HCT116 (cell line): ENCODE measurements at regions not wholly inside any gene's neighbourhood (a gene's known extent, or its start where the extent isn't known, plus 50 kb on each side); places are given as distances from the start of the nearest gene placed in this dataset.

Experiments
- ATAC-seq: fragments of 200-7000 bp; cut with Tn5 transposase; 2 replicates; pipeline ENCODE4 v1.9.1; 2020; ENCODE audit warnings: mild to moderate bottlenecking, moderate library complexity
- BruUV-seq: library from RNA; stranded (reverse); fragments of 400-500 nt; replicated peaks from 2 replicates; lab custom pipeline; 2021; lab: Mats Ljungman, UMichigan
- CTCF ChIA-PET: fragments of 300-600 bp; sonication (Branson Sonifier 250); formaldehyde crosslinking; loops from one replicate; lab custom pipeline; 2021; ENCODE audit warnings: antibody characterized with exemption; lab: Charles Lee
- POLR2A ChIA-PET: fragments of 300-600, 350-600 bp; sonication (Branson Sonifier 250); formaldehyde crosslinking; loops from one replicate; lab custom pipeline; 2021; ENCODE audit warnings: antibody characterized with exemption; lab: Charles Lee
- RAD21 ChIA-PET, 2 experiments: fragments of 300-600 bp; sonication (Branson Sonifier 250); formaldehyde crosslinking; loops; one replicate each; lab custom pipeline; 2023; ENCODE audit warnings: low total read pairs in 2 of 2; ENCODE audit not compliant: uncharacterized antibody in 2 of 2, unreplicated experiment in 2 of 2, low non-redundant PET in 1 of 2; lab: Charles Lee
- DNase-seq: peaks from one replicate; pipeline ENCODE4 v3.0.0-alpha.2; 2010; ENCODE audit warnings: low read depth, low spot score
- H2AFZ ChIP-seq: fragments of 200-600 bp; shearing (Covaris generic), sonication (generic); 2 replicates; pipeline ENCODE4 v1.6.1; 2017; ENCODE audit warnings: low read depth, mixed run types, mixed read lengths, antibody characterized with exemption, low read length; ENCODE audit not compliant: poor library complexity, severe bottlenecking
- H3K27ac ChIP-seq: 2 replicates; pipeline ENCODE4 v1.5.1; 2012; ENCODE audit warnings: low read depth, low read length
- H3K27me3 ChIP-seq: fragments of 200-600 bp; sonication (generic); 2 replicates; pipeline ENCODE4 v1.6.1; 2016; ENCODE audit warnings: mixed run types, low read length, mixed read lengths; ENCODE audit not compliant: insufficient read depth
- H3K36me3 ChIP-seq, 2 experiments: fragments of 200-500 bp in 1 of 2; fragments of 200-600 bp in 1 of 2; sonication (Bioruptor generic) in 1 of 2; sonication (generic) in 1 of 2; 2 replicates each; pipeline versions ENCODE4 v1.5.1 to v1.6.1; 2014 to 2016; ENCODE audit warnings: low read length in 2 of 2, inconsistent platforms in 1 of 2, mixed read lengths in 1 of 2, mixed run types in 1 of 2; ENCODE audit not compliant: insufficient read depth in 2 of 2, control insufficient read depth in 1 of 2
- H3K4me1 ChIP-seq, 2 experiments: fragments of 200-600 bp in 1 of 2; sonication (generic) in 1 of 2; 2 replicates each; pipeline versions ENCODE4 v1.5.1 to v1.6.1; 2012 to 2017; ENCODE audit warnings: low read length in 2 of 2, inconsistent platforms in 1 of 2, mild to moderate bottlenecking in 1 of 2, mixed read lengths in 1 of 2, mixed run types in 1 of 2, moderate library complexity in 1 of 2; ENCODE audit not compliant: insufficient read depth in 2 of 2, control insufficient read depth in 1 of 2
- H3K4me2 ChIP-seq: fragments of 200-600 bp; sonication (generic); 2 replicates; pipeline ENCODE4 v1.6.1; 2017; ENCODE audit warnings: mixed run types, low read length, mixed read lengths
- H3K4me3 ChIP-seq, 2 experiments: fragments of 200-600 bp in 1 of 2; sonication (generic) in 1 of 2; replicated peaks in 1 of 2; 2 replicates each; pipeline ENCODE4 v1.5.1; 2011 to 2016; ENCODE audit warnings: low read length in 2 of 2, control low read depth in 1 of 2, low read depth in 1 of 2, mild to moderate bottlenecking in 1 of 2, mixed read lengths in 1 of 2, mixed run types in 1 of 2
- H3K79me2 ChIP-seq: fragments of 200-600 bp; sonication (generic); 2 replicates; pipeline ENCODE4 v1.6.1; 2017; ENCODE audit warnings: mild to moderate bottlenecking, mixed run types, low read length, moderate library complexity, mixed read lengths; ENCODE audit not compliant: insufficient read depth
- H3K9ac ChIP-seq: fragments of 200-600 bp; sonication (generic); 2 replicates; pipeline ENCODE4 v1.6.1; 2016; ENCODE audit warnings: low read length, mixed read lengths
- H3K9me2 ChIP-seq: fragments of 200-600 bp; sonication (generic), shearing (Covaris generic); 2 replicates; pipeline ENCODE4 v1.6.1; 2017; ENCODE audit warnings: mixed run types, mild to moderate bottlenecking, moderate library complexity; ENCODE audit not compliant: insufficient read depth
- H3K9me3 ChIP-seq, 2 experiments: fragments of 200-500 bp in 1 of 2; fragments of 200-600 bp in 1 of 2; sonication (Bioruptor generic) in 1 of 2; sonication (generic) in 1 of 2; 2 replicates each; pipeline ENCODE4 v1.6.1; 2014 to 2017; ENCODE audit warnings: low read length in 2 of 2, mixed read lengths in 2 of 2, inconsistent platforms in 1 of 2, low read depth in 1 of 2, mild to moderate bottlenecking in 1 of 2, mixed run types in 1 of 2, moderate library complexity in 1 of 2; ENCODE audit not compliant: control insufficient read depth in 1 of 2, insufficient read depth in 1 of 2
- H4K20me1 ChIP-seq: fragments of 200-600 bp; sonication (generic), shearing (Covaris generic); 2 replicates; pipeline ENCODE4 v1.6.1; 2017; ENCODE audit warnings: mixed run types, mild to moderate bottlenecking, moderate library complexity; ENCODE audit not compliant: insufficient read depth
- ATF3 ChIP-seq: IDR thresholded peaks from 2 replicates; pipeline ENCODE4 v1.6.1; 2012
- CBX3 ChIP-seq: IDR thresholded peaks from 2 replicates; pipeline ENCODE4 v1.6.1; 2012; ENCODE audit warnings: low read depth
- EZH2 ChIP-seq: fragments of 200-600 bp; sonication (generic); IDR thresholded peaks from 2 replicates; pipeline ENCODE4 v1.6.1; 2017; ENCODE audit warnings: antibody characterized with exemption, mixed run types
- EZH2phosphoT487 ChIP-seq: fragments of 200-600 bp; IDR thresholded peaks from 2 replicates; pipeline ENCODE4 v1.6.1; 2018; ENCODE audit warnings: antibody characterized with exemption, borderline replicate concordance
- FOSL1 ChIP-seq: IDR thresholded peaks from 2 replicates; pipeline ENCODE4 v1.6.1; 2012; ENCODE audit warnings: low read depth
- JUND ChIP-seq: IDR thresholded peaks from 2 replicates; pipeline ENCODE4 v1.6.1; 2012
- MAX ChIP-seq: IDR thresholded peaks from 2 replicates; pipeline ENCODE4 v1.6.1; 2012
- RAD21 ChIP-seq: IDR thresholded peaks from 2 replicates; pipeline ENCODE4 v1.6.1; 2012; ENCODE audit warnings: low read depth, mild to moderate bottlenecking
- REST ChIP-seq: IDR thresholded peaks from 2 replicates; pipeline ENCODE4 v1.6.1; 2012; ENCODE audit warnings: low read depth
- ZBTB33 ChIP-seq: IDR thresholded peaks from 2 replicates; pipeline ENCODE4 v1.6.1; 2011; ENCODE audit warnings: mild to moderate bottlenecking, low read length, moderate library complexity; ENCODE audit not compliant: insufficient replicate concordance; ENCODE audit errors: extremely low read depth
- ZFX ChIP-seq: fragments of 450-650 bp; IDR thresholded peaks from 2 replicates; pipeline ENCODE4 v1.6.1; 2017
- ZNF274 ChIP-seq: fragments of 200-500 bp; sonication (Bioruptor generic); IDR thresholded peaks from 2 replicates; pipeline ENCODE4 v1.6.1; 2014; ENCODE audit warnings: mild to moderate bottlenecking, low read depth, low read length, inconsistent platforms
- intact Hi-C: fragments of 100-400 bp; cut with micrococcal nuclease; formaldehyde crosslinking; loops from 2 replicates; pipeline ENCODE4 v1.10.0; 2022

- no peak for ATAC-seq
- TF ChIP-seq MAX (no peak), EZH2 (no peak), EZH2phosphoT487 (no peak), ATF3 (no peak), RAD21 (no peak), ZBTB33 (no peak), ZNF274 (no peak), ZFX (no peak), CBX3 (no peak), FOSL1 (no peak), JUND (no peak), REST (no peak)
- ChIA-PET RAD21 (no interaction called here), POLR2A (no interaction called here), CTCF (no interaction called here)
- Histone ChIP-seq H3K4me3 (no peak overlapping the region), H2AFZ (no peak overlapping the region), H3K27ac (no peak overlapping the region), H3K79me2 (no peaks in the 10 kb centered on the region), H3K4me1 (no peaks in the 10 kb centered on the region), H3K36me3 (no peaks in the 10 kb centered on the region), H3K9me3 (no peaks in the 10 kb centered on the region), H3K9me2 (no peaks in the 10 kb centered on the region), H3K9ac (no peak overlapping the region), H4K20me1 (no peaks in the 10 kb centered on the region), H3K4me2 (no peak overlapping the region), H3K27me3 (no peaks in the 10 kb centered on the region)
- BruUV-seq = no TSS peak
- intact Hi-C loops = no loop called here
- DNase-seq = no peak
These were observed 1096.1 kb upstream of the PRKX start for GRCh38 chrX:4809571-4809970.
